IPS-15b (cell line): ENCODE measurements at regions not wholly inside any gene's neighbourhood (a gene's known extent, or its start where the extent isn't known, plus 50 kb on each side); places are given as distances from the start of the nearest gene placed in this dataset.
"Not testable (repeated sequence)": the region's sequence is repeated elsewhere in the genome, so short reads cannot be mapped to it uniquely, and the experiment has no call there.

Experiments
- H3K27me3 ChIP-seq: one replicate; pipeline ENCODE4 v1.6.1; 2013; ENCODE audit warnings: low read length; ENCODE audit not compliant: control insufficient read depth, insufficient read depth
- H3K36me3 ChIP-seq: one replicate; pipeline ENCODE4 v1.6.1; 2013; ENCODE audit warnings: low read length; ENCODE audit not compliant: control insufficient read depth, insufficient read depth
- H3K4me1 ChIP-seq: one replicate; pipeline ENCODE4 v1.6.1; 2013; ENCODE audit warnings: mild to moderate bottlenecking, low read length; ENCODE audit not compliant: control insufficient read depth, insufficient read depth
- H3K4me3 ChIP-seq: one replicate; pipeline ENCODE4 v1.5.1; 2013; ENCODE audit warnings: low read depth, low read length
- H3K9ac ChIP-seq: one replicate; pipeline ENCODE4 v1.6.1; 2013; ENCODE audit warnings: low read depth, mild to moderate bottlenecking, low read length
- H3K9me3 ChIP-seq: one replicate; pipeline ENCODE4 v1.6.1; 2013; ENCODE audit warnings: mild to moderate bottlenecking, low read length; ENCODE audit not compliant: control insufficient read depth, insufficient read depth

DNA sequence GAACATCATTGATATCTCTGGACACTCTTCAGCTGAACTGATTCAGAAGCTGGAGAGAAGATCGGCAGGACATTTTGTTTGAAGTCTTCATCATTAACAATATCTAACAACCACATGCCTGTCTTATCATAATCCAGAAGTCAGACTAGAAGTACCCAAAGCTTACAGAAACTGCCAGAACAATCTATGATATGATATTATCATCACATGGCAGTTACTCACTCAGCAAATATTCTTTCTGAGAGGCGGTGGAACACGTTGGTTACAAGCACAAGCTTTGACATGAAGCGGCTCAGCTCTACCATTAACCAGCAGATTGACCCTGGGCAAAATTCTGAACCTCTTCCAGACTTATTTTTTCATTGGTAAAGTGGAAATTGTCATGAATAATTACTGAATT lies 69.4 kb upstream of the KIT start:
- Histone ChIP-seq H3K4me1 (no peaks in the 10 kb centered on the region), H3K9me3 (no peaks in the 10 kb centered on the region), H3K27me3 (no peaks in the 10 kb centered on the region), H3K4me3 (no peak overlapping the region), H3K9ac (no peak overlapping the region), H3K36me3 (no peaks in the 10 kb centered on the region)

- no peak overlapping the region for H3K9ac ChIP-seq
- H3K27me3 ChIP-seq, result no peaks in the 10 kb centered on the region
- no peaks in the 10 kb centered on the region for H3K36me3 ChIP-seq
- no peak overlapping the region for H3K4me3 ChIP-seq
- H3K9me3 ChIP-seq, result no peaks in the 10 kb centered on the region
- H3K4me1 ChIP-seq, result no peaks in the 10 kb centered on the region
These were observed 68.2 kb upstream of the KIT start for GRCh38 chr4:54589586-54589985.

GRCh38 chr4:54593795-54594322 lies 63.9 kb upstream of the KIT start:
- Histone ChIP-seq H3K27me3 (no peaks in the 10 kb centered on the region), H3K4me3 (no peak overlapping the region), H3K4me1 (no peaks in the 10 kb centered on the region), H3K9me3 (no peaks in the 10 kb centered on the region), H3K36me3 (no peaks in the 10 kb centered on the region), H3K9ac (no peak overlapping the region)

GRCh38 chr4:54596201-54596600 lies 61.6 kb upstream of the KIT start:
- Histone ChIP-seq H3K36me3 (no peaks in the 10 kb centered on the region), H3K4me1 (no peaks in the 10 kb centered on the region), H3K4me3 (no peak overlapping the region), H3K9me3 (no peaks in the 10 kb centered on the region), H3K9ac (no peak overlapping the region), H3K27me3 (no peaks in the 10 kb centered on the region)

DNA sequence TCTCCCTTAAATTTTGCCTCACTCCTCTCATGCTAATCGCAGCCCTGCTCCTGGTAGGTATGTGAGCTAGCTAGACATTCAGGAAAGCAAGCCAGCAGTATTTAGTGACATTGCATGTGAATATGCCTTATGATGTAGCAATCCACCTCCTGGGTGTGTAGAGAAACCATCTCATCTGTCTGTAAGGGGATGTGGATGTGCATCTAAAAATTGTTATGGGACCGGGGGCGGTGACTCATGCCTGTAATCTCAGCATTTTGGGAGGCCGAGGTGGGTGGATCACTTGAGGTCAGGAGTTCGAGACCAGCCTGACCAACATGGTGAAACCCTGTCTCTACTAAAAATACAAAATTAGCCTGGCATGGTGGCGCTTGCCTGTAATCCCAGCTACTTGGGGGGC lies 60.1 kb upstream of the KIT start:
- H3K9ac ChIP-seq, H3K36me3 ChIP-seq, H3K9me3 ChIP-seq, H3K4me3 ChIP-seq, H3K4me1 ChIP-seq, H3K27me3 ChIP-seq: not testable (repeated sequence)

DNA sequence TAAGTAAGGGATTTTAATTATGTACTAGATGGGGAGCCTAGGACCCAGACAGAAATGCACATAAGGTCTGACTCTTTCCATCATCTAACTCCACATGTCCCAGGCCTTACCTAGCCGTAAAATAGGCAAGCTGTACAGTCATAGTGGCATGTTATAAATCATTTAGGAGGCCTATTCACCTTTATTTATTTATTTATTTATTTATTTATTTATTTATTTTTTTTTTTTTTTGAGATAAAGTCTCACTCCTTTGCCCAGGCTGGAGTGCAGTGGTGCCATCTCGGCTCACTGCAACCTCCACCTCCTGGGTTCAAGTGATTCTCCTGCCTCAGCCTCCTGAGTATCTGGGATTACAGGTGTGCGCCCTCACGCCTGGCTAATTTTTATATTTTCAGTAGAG lies 55.6 kb upstream of the KIT start:
- not testable (repeated sequence) for H3K9me3 ChIP-seq, H3K9ac ChIP-seq, H3K4me1 ChIP-seq, H3K36me3 ChIP-seq, H3K27me3 ChIP-seq, H3K4me3 ChIP-seq

DNA sequence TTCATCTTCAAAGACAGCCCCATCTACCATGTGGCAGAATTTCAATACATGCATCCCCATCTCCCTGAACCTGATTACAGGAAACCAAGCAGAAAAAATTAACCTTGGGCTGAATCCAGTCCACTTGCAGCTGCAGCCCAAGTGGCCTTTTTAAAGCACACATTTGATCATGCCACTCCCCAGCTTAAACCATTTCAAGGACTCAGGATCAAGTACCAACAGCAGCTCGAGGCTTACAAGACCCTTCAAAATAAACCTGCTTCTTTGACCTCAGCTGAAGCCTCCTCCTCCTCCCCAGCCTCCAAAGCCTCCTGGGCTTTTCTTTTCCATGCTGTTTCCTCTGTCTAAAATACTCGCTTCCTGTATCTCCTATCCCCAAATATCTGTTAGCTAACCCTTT lies 50.7 kb upstream of the KIT start:
- no peak overlapping the region for H3K4me3 ChIP-seq
- H3K4me1 ChIP-seq, result no peaks in the 10 kb centered on the region
- H3K9ac ChIP-seq, result no peak overlapping the region
- H3K36me3 ChIP-seq, result no peaks in the 10 kb centered on the region
- H3K9me3 ChIP-seq, result no peaks in the 10 kb centered on the region
- H3K27me3 ChIP-seq, result no peaks in the 10 kb centered on the region

- no peaks in the 10 kb centered on the region for H3K36me3 ChIP-seq
- no peak overlapping the region for H3K9ac ChIP-seq
- no peak overlapping the region for H3K4me3 ChIP-seq
- no peaks in the 10 kb centered on the region for H3K9me3 ChIP-seq
- no peaks in the 10 kb centered on the region for H3K4me1 ChIP-seq
- no peaks in the 10 kb centered on the region for H3K27me3 ChIP-seq
These were observed 50.2 kb upstream of the KIT start for GRCh38 chr4:54607521-54607920.
